WTC11 (cell line): ENCODE measurements at regions not wholly inside any gene's neighbourhood (a gene's known extent, or its start where the extent isn't known, plus 50 kb on each side); places are given as distances from the start of the nearest gene placed in this dataset.
A peak's percentile ranks its signal among the peaks of the same experiment; 100 is the strongest.

Experiments
- ATAC-seq: fragments of 200-7000 bp; cut with Tn5 transposase; 2 replicates; pipeline ENCODE4 v1.10.0; 2021; ENCODE audit warnings: mild to moderate bottlenecking, moderate library complexity
- CTCF ChIA-PET: fragments of 300-600 bp; sonication (Branson Sonifier 250); formaldehyde crosslinking; loops from one replicate; lab custom pipeline; 2021; ENCODE audit warnings: antibody characterized with exemption; lab: Charles Lee
- POLR2A ChIA-PET: fragments of 350-600 bp; sonication (Branson Sonifier 250); formaldehyde crosslinking; loops from one replicate; lab custom pipeline; 2021; ENCODE audit warnings: antibody characterized with exemption; lab: Charles Lee
- DNase-seq: peaks from one replicate; pipeline ENCODE4 v3.0.0; 2021; ENCODE audit warnings: low spot score
- H3K27ac Mint-ChIP-seq: 2 replicates; pipeline ENCODE4 v1.8.0; 2021; ENCODE audit warnings: mixed read lengths
- H3K27me3 Mint-ChIP-seq: 2 replicates; pipeline ENCODE4 v1.8.0; 2021; ENCODE audit warnings: low read depth, mild to moderate bottlenecking, moderate library complexity, mixed read lengths
- H3K36me3 Mint-ChIP-seq: 2 replicates; pipeline ENCODE4 v1.8.0; 2021; ENCODE audit warnings: mixed read lengths
- H3K4me1 Mint-ChIP-seq: 2 replicates; pipeline ENCODE4 v1.8.0; 2022; ENCODE audit warnings: mixed read lengths
- H3K4me3 Mint-ChIP-seq: 2 replicates; pipeline ENCODE4 v1.8.0; 2021; ENCODE audit warnings: mild to moderate bottlenecking, moderate library complexity, mixed read lengths
- H3K9me3 Mint-ChIP-seq: 2 replicates; pipeline ENCODE4 v1.8.0; 2021; ENCODE audit warnings: mixed read lengths
- HMGA2 ChIP-seq: fragments of 250-450 bp; sonication (Bioruptor Pico); IDR thresholded peaks from 2 replicates; pipeline ENCODE4 v1.4.0; 2021; ENCODE audit warnings: mild to moderate bottlenecking, moderate library complexity
- JAZF1 ChIP-seq: fragments of 250-450 bp; sonication (Bioruptor Pico); IDR thresholded peaks from 2 replicates; pipeline ENCODE4 v1.9.0; 2021; ENCODE audit warnings: moderate library complexity, mild to moderate bottlenecking, inconsistent platforms
- MYBL2 ChIP-seq: sonication (generic); formaldehyde crosslinking; IDR thresholded peaks from 2 replicates; pipeline ENCODE4 v1.8.1; 2023; ENCODE audit warnings: mild to moderate bottlenecking, moderate library complexity, missing genetic modification reagents
- NFATC4 ChIP-seq: fragments of 250-450 bp; sonication (Bioruptor Pico); IDR thresholded peaks from 2 replicates; pipeline ENCODE4 v1.9.0; 2021; ENCODE audit warnings: mild to moderate bottlenecking
- NR2C2 ChIP-seq: sonication (generic); formaldehyde crosslinking; IDR thresholded peaks from 2 replicates; pipeline ENCODE4 v1.8.0; 2022; ENCODE audit warnings: mild to moderate bottlenecking, missing genetic modification reagents
- PRRX2 ChIP-seq: fragments of 250-450 bp; sonication (Bioruptor Pico); IDR thresholded peaks from 2 replicates; pipeline ENCODE4 v1.8.0; 2021; ENCODE audit warnings: mild to moderate bottlenecking
- RELA ChIP-seq: sonication (generic); formaldehyde crosslinking; IDR thresholded peaks from 2 replicates; pipeline ENCODE4 v1.8.1; 2022; ENCODE audit warnings: missing genetic modification reagents, mild to moderate bottlenecking, borderline replicate concordance
- RORB ChIP-seq: fragments of 250-450 bp; sonication (Bioruptor Pico); IDR thresholded peaks from 2 replicates; pipeline ENCODE4 v1.9.0; 2021; ENCODE audit warnings: mild to moderate bottlenecking
- TCF7 ChIP-seq: sonication (generic); formaldehyde crosslinking; IDR thresholded peaks from 2 replicates; pipeline ENCODE4 v1.8.0; 2022; ENCODE audit warnings: mild to moderate bottlenecking, low read depth, missing genetic modification reagents, moderate library complexity
- TEAD1 ChIP-seq: sonication (generic); formaldehyde crosslinking; IDR thresholded peaks from 2 replicates; pipeline ENCODE4 v1.8.0; 2022; ENCODE audit warnings: mild to moderate bottlenecking, missing genetic modification reagents
- TEAD4 ChIP-seq: sonication (generic); formaldehyde crosslinking; IDR thresholded peaks from 2 replicates; pipeline ENCODE4 v1.8.0; 2022; ENCODE audit warnings: mild to moderate bottlenecking, missing genetic modification reagents
- ZNF396 ChIP-seq: fragments of 250-450 bp; sonication (Bioruptor Pico); IDR thresholded peaks from 2 replicates; pipeline ENCODE4 v1.8.0; 2021; ENCODE audit warnings: mild to moderate bottlenecking, moderate library complexity, borderline replicate concordance
- TF ChIP-seq, protein P1 (sequence below): sonication (generic); formaldehyde crosslinking; IDR thresholded peaks from 2 replicates; pipeline ENCODE4 v1.8.0; 2022; ENCODE audit warnings: mild to moderate bottlenecking, missing genetic modification reagents
- TF ChIP-seq, protein P2 (sequence below): fragments of 250-450 bp; sonication (Bioruptor Pico); IDR thresholded peaks from 2 replicates; pipeline ENCODE4 v1.9.0; 2021; ENCODE audit warnings: mild to moderate bottlenecking, borderline replicate concordance
- TF ChIP-seq, protein P3 (sequence below): sonication (generic); formaldehyde crosslinking; IDR thresholded peaks from 2 replicates; pipeline ENCODE4 v1.8.0; 2022; ENCODE audit warnings: missing genetic modification reagents
- TF ChIP-seq, protein P4 (sequence below): fragments of 200-600 bp; IDR thresholded peaks from 2 replicates; pipeline ENCODE4 v1.8.0; 2022; ENCODE audit warnings: antibody characterized with exemption
- TF ChIP-seq, protein P5 (sequence below): sonication (generic); formaldehyde crosslinking; IDR thresholded peaks from 2 replicates; pipeline ENCODE4 v1.8.1; 2022; ENCODE audit warnings: mild to moderate bottlenecking, moderate library complexity, missing genetic modification reagents
- TF ChIP-seq, protein P6 (sequence below): sonication (generic); formaldehyde crosslinking; IDR thresholded peaks from 2 replicates; pipeline ENCODE4 v1.8.0; 2022; ENCODE audit warnings: mild to moderate bottlenecking, missing genetic modification reagents

DNA sequence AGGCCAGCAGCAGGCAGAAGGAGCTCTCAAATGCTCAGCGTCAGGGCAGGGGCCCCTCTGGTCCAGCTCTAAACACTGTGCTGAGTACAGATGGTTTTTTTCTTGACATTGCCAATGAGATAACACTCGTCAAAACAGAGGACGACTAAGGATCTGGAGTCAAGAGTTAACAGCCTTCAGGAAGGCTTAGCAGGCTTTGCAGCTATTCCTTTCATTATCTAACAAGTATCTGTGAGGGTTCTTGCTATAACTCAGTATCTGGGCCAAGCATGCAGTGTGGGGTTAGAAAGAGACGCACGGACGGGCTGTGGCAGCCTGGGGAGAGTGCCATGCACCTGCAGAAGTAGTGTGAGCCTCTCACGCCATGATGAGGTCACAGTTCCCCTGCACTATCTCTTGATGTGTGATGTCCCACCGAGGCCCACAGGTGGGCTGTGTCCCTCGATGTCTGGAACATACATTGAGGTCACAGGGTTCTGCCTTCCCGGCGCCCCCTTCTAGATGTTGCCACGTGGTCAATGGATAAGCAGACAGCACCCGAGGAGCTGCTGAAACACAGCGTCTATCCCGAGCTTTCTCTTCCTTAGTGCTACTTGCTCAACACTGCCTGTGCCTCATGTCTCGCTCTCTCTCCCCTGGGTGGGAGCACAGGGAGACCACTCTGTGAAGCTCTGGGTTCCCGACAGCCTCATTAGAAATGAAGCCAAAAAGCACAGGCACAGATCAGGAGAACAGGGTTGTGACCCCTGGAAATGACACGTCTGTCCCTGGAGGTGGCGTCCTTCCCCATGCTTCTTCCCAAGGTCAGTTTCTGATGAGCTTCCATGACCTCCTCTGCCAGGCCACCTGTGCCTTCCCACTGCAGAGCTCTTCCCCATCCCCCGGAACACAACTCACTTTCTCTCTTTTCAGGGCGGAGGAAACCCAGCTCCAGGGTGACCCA, 85.5 kb upstream of the RPS6KA2 start:
- DNase-seq (peak; percentile 41), ATAC-seq (peak; percentile 86)
- Mint-ChIP-seq H3K4me1 (peaks cover 6% of the 10 kb centered on the region), H3K9me3 (peaks cover 9% of the 10 kb centered on the region), H3K27ac (no peak overlapping the region), H3K36me3 (0 out of 2 replicates have a peak, but pooled peaks cover 6% of the 10 kb centered on the region), H3K27me3 (peaks cover 8% of the 10 kb centered on the region), H3K4me3 (no peak overlapping the region)
- ChIA-PET POLR2A (interaction anchor here (0.6 to 0.7 kb wide), 2 partner anchors 85 to 1279 kb away, joined by 3 to 4 read pairs; partner anchors contain the start of gene RPS6KA2), CTCF (interaction anchor here (0.6 to 2.1 kb wide), 24 partner anchors 9 to 451 kb away, joined by 3 to 22 read pairs (median 6); partner anchors contain the start of gene RPS6KA2)
- TF ChIP-seq RORB (CRISPR knock-in tag) (no peak), JAZF1 (no peak), HMGA2 (CRISPR knock-in tag) (no peak), ZNF396 (CRISPR knock-in tag) (no peak), TCF7 (no peak), TEAD1 (no peak), MYBL2 (CRISPR knock-in tag) (no peak), NR2C2 (CRISPR knock-in tag) (no peak), PRRX2 (CRISPR knock-in tag) (no peak), RELA (CRISPR knock-in tag) (no peak), NFATC4 (CRISPR knock-in tag) (no peak), TEAD4 (CRISPR knock-in tag) (no peak)
- TF ChIP-seq, protein P1, sequence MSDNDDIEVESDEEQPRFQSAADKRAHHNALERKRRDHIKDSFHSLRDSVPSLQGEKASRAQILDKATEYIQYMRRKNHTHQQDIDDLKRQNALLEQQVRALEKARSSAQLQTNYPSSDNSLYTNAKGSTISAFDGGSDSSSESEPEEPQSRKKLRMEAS, result no peak
- TF ChIP-seq, protein P2, sequence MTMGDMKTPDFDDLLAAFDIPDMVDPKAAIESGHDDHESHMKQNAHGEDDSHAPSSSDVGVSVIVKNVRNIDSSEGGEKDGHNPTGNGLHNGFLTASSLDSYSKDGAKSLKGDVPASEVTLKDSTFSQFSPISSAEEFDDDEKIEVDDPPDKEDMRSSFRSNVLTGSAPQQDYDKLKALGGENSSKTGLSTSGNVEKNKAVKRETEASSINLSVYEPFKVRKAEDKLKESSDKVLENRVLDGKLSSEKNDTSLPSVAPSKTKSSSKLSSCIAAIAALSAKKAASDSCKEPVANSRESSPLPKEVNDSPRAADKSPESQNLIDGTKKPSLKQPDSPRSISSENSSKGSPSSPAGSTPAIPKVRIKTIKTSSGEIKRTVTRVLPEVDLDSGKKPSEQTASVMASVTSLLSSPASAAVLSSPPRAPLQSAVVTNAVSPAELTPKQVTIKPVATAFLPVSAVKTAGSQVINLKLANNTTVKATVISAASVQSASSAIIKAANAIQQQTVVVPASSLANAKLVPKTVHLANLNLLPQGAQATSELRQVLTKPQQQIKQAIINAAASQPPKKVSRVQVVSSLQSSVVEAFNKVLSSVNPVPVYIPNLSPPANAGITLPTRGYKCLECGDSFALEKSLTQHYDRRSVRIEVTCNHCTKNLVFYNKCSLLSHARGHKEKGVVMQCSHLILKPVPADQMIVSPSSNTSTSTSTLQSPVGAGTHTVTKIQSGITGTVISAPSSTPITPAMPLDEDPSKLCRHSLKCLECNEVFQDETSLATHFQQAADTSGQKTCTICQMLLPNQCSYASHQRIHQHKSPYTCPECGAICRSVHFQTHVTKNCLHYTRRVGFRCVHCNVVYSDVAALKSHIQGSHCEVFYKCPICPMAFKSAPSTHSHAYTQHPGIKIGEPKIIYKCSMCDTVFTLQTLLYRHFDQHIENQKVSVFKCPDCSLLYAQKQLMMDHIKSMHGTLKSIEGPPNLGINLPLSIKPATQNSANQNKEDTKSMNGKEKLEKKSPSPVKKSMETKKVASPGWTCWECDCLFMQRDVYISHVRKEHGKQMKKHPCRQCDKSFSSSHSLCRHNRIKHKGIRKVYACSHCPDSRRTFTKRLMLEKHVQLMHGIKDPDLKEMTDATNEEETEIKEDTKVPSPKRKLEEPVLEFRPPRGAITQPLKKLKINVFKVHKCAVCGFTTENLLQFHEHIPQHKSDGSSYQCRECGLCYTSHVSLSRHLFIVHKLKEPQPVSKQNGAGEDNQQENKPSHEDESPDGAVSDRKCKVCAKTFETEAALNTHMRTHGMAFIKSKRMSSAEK (CRISPR knock-in tag), result no peak
- TF ChIP-seq, protein P3, sequence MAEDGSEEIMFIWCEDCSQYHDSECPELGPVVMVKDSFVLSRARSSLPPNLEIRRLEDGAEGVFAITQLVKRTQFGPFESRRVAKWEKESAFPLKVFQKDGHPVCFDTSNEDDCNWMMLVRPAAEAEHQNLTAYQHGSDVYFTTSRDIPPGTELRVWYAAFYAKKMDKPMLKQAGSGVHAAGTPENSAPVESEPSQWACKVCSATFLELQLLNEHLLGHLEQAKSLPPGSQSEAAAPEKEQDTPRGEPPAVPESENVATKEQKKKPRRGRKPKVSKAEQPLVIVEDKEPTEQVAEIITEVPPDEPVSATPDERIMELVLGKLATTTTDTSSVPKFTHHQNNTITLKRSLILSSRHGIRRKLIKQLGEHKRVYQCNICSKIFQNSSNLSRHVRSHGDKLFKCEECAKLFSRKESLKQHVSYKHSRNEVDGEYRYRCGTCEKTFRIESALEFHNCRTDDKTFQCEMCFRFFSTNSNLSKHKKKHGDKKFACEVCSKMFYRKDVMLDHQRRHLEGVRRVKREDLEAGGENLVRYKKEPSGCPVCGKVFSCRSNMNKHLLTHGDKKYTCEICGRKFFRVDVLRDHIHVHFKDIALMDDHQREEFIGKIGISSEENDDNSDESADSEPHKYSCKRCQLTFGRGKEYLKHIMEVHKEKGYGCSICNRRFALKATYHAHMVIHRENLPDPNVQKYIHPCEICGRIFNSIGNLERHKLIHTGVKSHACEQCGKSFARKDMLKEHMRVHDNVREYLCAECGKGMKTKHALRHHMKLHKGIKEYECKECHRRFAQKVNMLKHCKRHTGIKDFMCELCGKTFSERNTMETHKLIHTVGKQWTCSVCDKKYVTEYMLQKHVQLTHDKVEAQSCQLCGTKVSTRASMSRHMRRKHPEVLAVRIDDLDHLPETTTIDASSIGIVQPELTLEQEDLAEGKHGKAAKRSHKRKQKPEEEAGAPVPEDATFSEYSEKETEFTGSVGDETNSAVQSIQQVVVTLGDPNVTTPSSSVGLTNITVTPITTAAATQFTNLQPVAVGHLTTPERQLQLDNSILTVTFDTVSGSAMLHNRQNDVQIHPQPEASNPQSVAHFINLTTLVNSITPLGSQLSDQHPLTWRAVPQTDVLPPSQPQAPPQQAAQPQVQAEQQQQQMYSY (CRISPR knock-in tag), result no peak
- TF ChIP-seq, protein P4, sequence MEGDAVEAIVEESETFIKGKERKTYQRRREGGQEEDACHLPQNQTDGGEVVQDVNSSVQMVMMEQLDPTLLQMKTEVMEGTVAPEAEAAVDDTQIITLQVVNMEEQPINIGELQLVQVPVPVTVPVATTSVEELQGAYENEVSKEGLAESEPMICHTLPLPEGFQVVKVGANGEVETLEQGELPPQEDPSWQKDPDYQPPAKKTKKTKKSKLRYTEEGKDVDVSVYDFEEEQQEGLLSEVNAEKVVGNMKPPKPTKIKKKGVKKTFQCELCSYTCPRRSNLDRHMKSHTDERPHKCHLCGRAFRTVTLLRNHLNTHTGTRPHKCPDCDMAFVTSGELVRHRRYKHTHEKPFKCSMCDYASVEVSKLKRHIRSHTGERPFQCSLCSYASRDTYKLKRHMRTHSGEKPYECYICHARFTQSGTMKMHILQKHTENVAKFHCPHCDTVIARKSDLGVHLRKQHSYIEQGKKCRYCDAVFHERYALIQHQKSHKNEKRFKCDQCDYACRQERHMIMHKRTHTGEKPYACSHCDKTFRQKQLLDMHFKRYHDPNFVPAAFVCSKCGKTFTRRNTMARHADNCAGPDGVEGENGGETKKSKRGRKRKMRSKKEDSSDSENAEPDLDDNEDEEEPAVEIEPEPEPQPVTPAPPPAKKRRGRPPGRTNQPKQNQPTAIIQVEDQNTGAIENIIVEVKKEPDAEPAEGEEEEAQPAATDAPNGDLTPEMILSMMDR, result no peak
- TF ChIP-seq, protein P5, sequence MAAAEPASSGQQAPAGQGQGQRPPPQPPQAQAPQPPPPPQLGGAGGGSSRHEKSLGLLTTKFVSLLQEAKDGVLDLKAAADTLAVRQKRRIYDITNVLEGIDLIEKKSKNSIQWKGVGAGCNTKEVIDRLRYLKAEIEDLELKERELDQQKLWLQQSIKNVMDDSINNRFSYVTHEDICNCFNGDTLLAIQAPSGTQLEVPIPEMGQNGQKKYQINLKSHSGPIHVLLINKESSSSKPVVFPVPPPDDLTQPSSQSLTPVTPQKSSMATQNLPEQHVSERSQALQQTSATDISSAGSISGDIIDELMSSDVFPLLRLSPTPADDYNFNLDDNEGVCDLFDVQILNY (CRISPR knock-in tag), result no peak
- TF ChIP-seq, protein P6, sequence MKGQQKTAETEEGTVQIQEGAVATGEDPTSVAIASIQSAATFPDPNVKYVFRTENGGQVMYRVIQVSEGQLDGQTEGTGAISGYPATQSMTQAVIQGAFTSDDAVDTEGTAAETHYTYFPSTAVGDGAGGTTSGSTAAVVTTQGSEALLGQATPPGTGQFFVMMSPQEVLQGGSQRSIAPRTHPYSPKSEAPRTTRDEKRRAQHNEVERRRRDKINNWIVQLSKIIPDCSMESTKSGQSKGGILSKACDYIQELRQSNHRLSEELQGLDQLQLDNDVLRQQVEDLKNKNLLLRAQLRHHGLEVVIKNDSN, result no peak
